Small intestine (tissue), 7 donors: ENCODE measurements at regions not wholly inside any gene's neighbourhood (a gene's known extent, or its start where the extent isn't known, plus 50 kb on each side); places are given as distances from the start of the nearest gene placed in this dataset.

Experiments
- DNase-seq, 2 donors: peaks; one replicate each; pipeline versions ENCODE4 v3.0.0 to v3.0.0-alpha.2; 2013
- FAIRE-seq: peaks from 2 replicates; lab custom pipeline; 2012; peaks lifted over from hg19 to GRCh38; lab: Jason Lieb, UNC
- H3K27ac ChIP-seq, 3 donors: one replicate each; pipeline ENCODE4 v1.5.1; 2013; ENCODE audit warnings: low read length in 2 of 3, mild to moderate bottlenecking in 2 of 3, control low read depth in 1 of 3, inconsistent platforms in 1 of 3, low read depth in 1 of 3, moderate library complexity in 1 of 3
- H3K27me3 ChIP-seq, 3 donors: one replicate each; pipeline ENCODE4 v1.6.1; 2013; ENCODE audit warnings: low read length in 3 of 3, inconsistent platforms in 1 of 3; ENCODE audit not compliant: control insufficient read depth in 3 of 3, insufficient read depth in 3 of 3
- H3K36me3 ChIP-seq, 3 donors: one replicate each; pipeline ENCODE4 v1.6.1; 2013; ENCODE audit warnings: low read length in 3 of 3, inconsistent platforms in 1 of 3, low read depth in 1 of 3, mild to moderate bottlenecking in 1 of 3, moderate library complexity in 1 of 3; ENCODE audit not compliant: control insufficient read depth in 3 of 3, insufficient read depth in 2 of 3
- H3K4me1 ChIP-seq, 3 donors: one replicate each; pipeline ENCODE4 v1.6.1; 2013; ENCODE audit warnings: low read length in 2 of 3, inconsistent platforms in 1 of 3, low read depth in 1 of 3, mild to moderate bottlenecking in 1 of 3, moderate library complexity in 1 of 3; ENCODE audit not compliant: control insufficient read depth in 3 of 3, insufficient read depth in 2 of 3
- H3K4me3 ChIP-seq, 3 donors: one replicate each; pipeline ENCODE4 v1.5.1; 2013; ENCODE audit warnings: low read length in 3 of 3, control low read depth in 1 of 3, inconsistent platforms in 1 of 3, low read depth in 1 of 3, mild to moderate bottlenecking in 1 of 3, moderate library complexity in 1 of 3
- H3K9me3 ChIP-seq, 2 donors: one replicate each; pipeline ENCODE4 v1.6.1; 2013; ENCODE audit warnings: low read depth in 1 of 2, low read length in 1 of 2; ENCODE audit not compliant: control insufficient read depth in 2 of 2, insufficient read depth in 1 of 2
- WGBS, 3 donors: extraction: QIAGEN DNeasy Blood & Tissue Kit; methylation state at CpG; one replicate each; pipeline ENCODE4 v1.1.7; 2013; 5-methylcytosine and 5-hydroxymethylcytosine counted together
- donor health status: healthy with polysubstance abuse.
- donor health status: control.
- donor health status: control.
- donor health status: Bipolar disorder and iron deficiency.
- donor health status: healthy.

GRCh38 chr7:25386311-25386744 is 158.0 kb upstream of the NPVF start:
- 83 to 90% (median 84%) methylated on average over 6 of the region's 6 CpGs for WGBS, 3 donors
- Histone ChIP-seq H3K27me3 (no peaks in the 10 kb centered on the region), H3K4me3 (no peak overlapping the region), H3K9me3 (no peaks in the 10 kb centered on the region), H3K36me3 (no peaks in the 10 kb centered on the region), H3K27ac (no peak overlapping the region), H3K4me1 (peaks cover 0 to 5% (median 0%) of the 10 kb centered on the region in 3 donors)
- DNase-seq, result no peak
- FAIRE-seq, result no peak

- Histone ChIP-seq H3K36me3 (no peaks in the 10 kb centered on the region), H3K4me1 (peaks cover 0 to 5% (median 0%) of the 10 kb centered on the region in 3 donors)
- WGBS, 3 donors, result 10 to 42% (median 16%) methylated on average over 2 of the region's 2 CpGs
Observed at GRCh38 chr7:25388681-25389080, 160.4 kb upstream of the NPVF start.

GRCh38 chr7:25389489-25390106 is 161.3 kb upstream of the NPVF start:
- Histone ChIP-seq H3K9me3 (no peaks in the 10 kb centered on the region), H3K27ac (no peak overlapping the region), H3K4me1 (peaks cover 0 to 5% (median 0%) of the 10 kb centered on the region in 3 donors), H3K36me3 (no peaks in the 10 kb centered on the region), H3K27me3 (no peaks in the 10 kb centered on the region), H3K4me3 (no peak overlapping the region)
- FAIRE-seq, result no peak
- DNase-seq, result peak; percentile 69 to 72
- 14 to 20% (median 17%) methylated on average over 8 of the region's 8 CpGs for WGBS, 3 donors

More at GRCh38 chr7:25388681-25389080, 160.4 kb upstream of the NPVF start:
- DNase-seq (no peak), FAIRE-seq (no peak)
- Histone ChIP-seq H3K27me3 (no peaks in the 10 kb centered on the region), H3K9me3 (no peaks in the 10 kb centered on the region), H3K4me3 (no peak overlapping the region), H3K27ac (no peak overlapping the region)

GRCh38 chr7:25391295-25391861 is 163.1 kb upstream of the NPVF start:
- H3K9me3 ChIP-seq, result no peaks in the 10 kb centered on the region
- H3K4me3 ChIP-seq, result no peak overlapping the region
- FAIRE-seq (peak; percentile 5), DNase-seq (peak; percentile 13 to 44)
- no peaks in the 10 kb centered on the region for H3K27me3 ChIP-seq
- WGBS, 3 donors, result 25 to 31% (median 28%) methylated on average over 5 of the region's 5 CpGs
- peaks cover 0 to 5% (median 0%) of the 10 kb centered on the region in 3 donors for H3K4me1 ChIP-seq
- no peaks in the 10 kb centered on the region for H3K36me3 ChIP-seq
- H3K27ac ChIP-seq, result no peak overlapping the region

GRCh38 chr7:25391961-25392587 is 163.8 kb upstream of the NPVF start:
- 63 to 66% (median 63%) methylated on average over 7 of the region's 7 CpGs for WGBS, 3 donors
- Histone ChIP-seq H3K9me3 (no peaks in the 10 kb centered on the region), H3K27me3 (no peaks in the 10 kb centered on the region), H3K4me3 (no peak overlapping the region), H3K36me3 (no peaks in the 10 kb centered on the region), H3K27ac (peak overlapping the region in 2 of 3 donors; percentile 40 to 50), H3K4me1 (peaks cover 0 to 5% (median 0%) of the 10 kb centered on the region in 3 donors)
- FAIRE-seq, result no peak
- no peak for DNase-seq

GRCh38 chr7:25392588-25393338 is 164.5 kb upstream of the NPVF start:
- Histone ChIP-seq H3K4me3 (no peak overlapping the region), H3K27ac (peak overlapping the region in 2 of 3 donors; percentile 40 to 50), H3K9me3 (no peaks in the 10 kb centered on the region), H3K4me1 (peaks cover 0 to 5% (median 0%) of the 10 kb centered on the region in 3 donors), H3K36me3 (no peaks in the 10 kb centered on the region), H3K27me3 (no peaks in the 10 kb centered on the region)
- 82 to 84% (median 83%) methylated on average over 10 of the region's 10 CpGs for WGBS, 3 donors
- FAIRE-seq (no peak), DNase-seq (no peak)

GRCh38 chr7:25395976-25396375 is 167.7 kb upstream of the NPVF start:
- H3K4me1 ChIP-seq, result no peaks in the 10 kb centered on the region
- no peak overlapping the region for H3K4me3 ChIP-seq
- no peaks in the 10 kb centered on the region for H3K9me3 ChIP-seq
- DNase-seq, result no peak
- no peaks in the 10 kb centered on the region for H3K36me3 ChIP-seq
- 79 to 89% (median 87%) methylated on average over 5 of the region's 5 CpGs for WGBS, 3 donors
- no peaks in the 10 kb centered on the region for H3K27me3 ChIP-seq
- H3K27ac ChIP-seq, result no peak overlapping the region
- no peak for FAIRE-seq

GRCh38 chr7:25396668-25397067 is 168.4 kb upstream of the NPVF start:
- H3K4me3 ChIP-seq, result no peak overlapping the region

More at GRCh38 chr7:25396668-25397067, 168.4 kb upstream of the NPVF start:
- Histone ChIP-seq H3K36me3 (no peaks in the 10 kb centered on the region), H3K27ac (no peak overlapping the region), H3K27me3 (peaks cover 0 to 2% (median 0%) of the 10 kb centered on the region in 3 donors), H3K9me3 (no peaks in the 10 kb centered on the region), H3K4me1 (no peaks in the 10 kb centered on the region)
- WGBS, 3 donors, result 89 to 94% (median 94%) methylated on average over 3 of the region's 3 CpGs
- FAIRE-seq, result no peak
- DNase-seq, result no peak
